ENCODE measurements at regions not wholly inside any gene's neighbourhood (a gene's known extent, or its start where the extent isn't known, plus 50 kb on each side); places are given as distances from the start of the nearest gene placed in this dataset.

GRCh38 chr6:22801831-22802230 lies 232.5 kb downstream of the HDGFL1 start:
- TF ChIP-seq CTCF (IDR thresholded peaks at IDR 0.05) (no peak), POLR2A (IDR thresholded peaks at IDR 0.05) (no peak)

Data from tibial nerve (tissue), 3 donors.